NT2/D1 (cell line): ENCODE measurements at regions not wholly inside any gene's neighbourhood (a gene's known extent, or its start where the extent isn't known, plus 50 kb on each side); places are given as distances from the start of the nearest gene placed in this dataset.

Source experiments
- SUZ12 ChIP-seq: IDR thresholded peaks from 2 replicates; pipeline ENCODE4 v1.6.1; 2011; ENCODE audit not compliant: insufficient read length, insufficient read depth; ENCODE audit errors: extremely low read depth
- YY1 ChIP-seq: IDR thresholded peaks from 2 replicates; pipeline ENCODE4 v1.6.1; 2011; ENCODE audit not compliant: insufficient read length, insufficient read depth

GRCh38 chr1:166221316-166221715, 54.5 kb upstream of the FAM78B start:
- no peak for TF ChIP-seq SUZ12
- no peak for TF ChIP-seq YY1
